H1 (cell line): ENCODE measurements at regions not wholly inside any gene's neighbourhood (a gene's known extent, or its start where the extent isn't known, plus 50 kb on each side); places are given as distances from the start of the nearest gene placed in this dataset.

Experiments used
- CTCF ChIA-PET: fragments of 300-600 bp; sonication (Branson Sonifier 250); formaldehyde crosslinking; loops from one replicate; lab custom pipeline; 2021; ENCODE audit not compliant: partially characterized antibody; lab: Charles Lee
- POLR2A ChIA-PET: fragments of 300-600 bp; sonication (Branson Sonifier 250); formaldehyde crosslinking; loops from one replicate; lab custom pipeline; 2021; ENCODE audit warnings: inconsistent platforms; ENCODE audit not compliant: partially characterized antibody; lab: Charles Lee
- DNase-seq, 2 experiments: peaks; one replicate each; pipeline versions ENCODE4 v3.0.0 to v3.0.0-alpha.2; 2010 to 2022; ENCODE audit warnings: low spot score in 2 of 2, low read depth in 1 of 2, mixed read lengths in 1 of 2
- FAIRE-seq: peaks from 2 replicates; lab custom pipeline; 2011; peaks lifted over from hg19 to GRCh38; lab: Jason Lieb, UNC
- H2AFZ ChIP-seq: 2 replicates; pipeline ENCODE4 v1.8.1; 2012; ENCODE audit warnings: low read length, inconsistent platforms
- H2AK5ac ChIP-seq: 2 replicates; pipeline ENCODE4 v1.6.1; 2013; ENCODE audit warnings: low read depth, low read length
- H2BK120ac ChIP-seq: replicated peaks from 2 replicates; pipeline ENCODE3; 2013; ENCODE audit warnings: low read depth, low read length, inconsistent platforms
- H2BK12ac ChIP-seq: 2 replicates; pipeline ENCODE4 v1.6.1; 2013; ENCODE audit warnings: low read depth, low read length
- H2BK15ac ChIP-seq: 2 replicates; pipeline ENCODE4 v1.6.1; 2013; ENCODE audit warnings: low read length
- H2BK20ac ChIP-seq: 2 replicates; pipeline ENCODE4 v1.6.1; 2013; ENCODE audit warnings: low read length
- H2BK5ac ChIP-seq: 2 replicates; pipeline ENCODE4 v1.6.1; 2013; ENCODE audit warnings: low read depth, low read length
- H3K14ac ChIP-seq: 2 replicates; pipeline ENCODE4 v1.6.1; 2013; ENCODE audit warnings: inconsistent platforms; ENCODE audit not compliant: insufficient read length
- H3K18ac ChIP-seq: 2 replicates; pipeline ENCODE4 v1.6.1; 2013; ENCODE audit warnings: low read length; ENCODE audit errors: extremely low read depth
- H3K23ac ChIP-seq: 2 replicates; pipeline ENCODE4 v1.6.1; 2013; ENCODE audit warnings: inconsistent platforms; ENCODE audit not compliant: insufficient read length
- H3K23me2 ChIP-seq: 2 replicates; pipeline ENCODE4 v1.6.1; 2013; ENCODE audit warnings: low read depth, low read length
- H3K27ac ChIP-seq: 2 replicates; pipeline ENCODE4 v1.6.1; 2011; ENCODE audit warnings: low read depth, low read length, inconsistent platforms
- H3K27me3 ChIP-seq, 4 experiments: replicated peaks in 1 of 4; 1 replicate in 1 of 4; 2 replicates in 3 of 4; pipeline versions ENCODE4 v1.6.1 to v1.8.1; 2011 to 2013; ENCODE audit warnings: low read length in 3 of 4, mild to moderate bottlenecking in 3 of 4, inconsistent platforms in 2 of 4, mixed read lengths in 2 of 4, moderate library complexity in 1 of 4; ENCODE audit not compliant: control insufficient read depth in 3 of 4, insufficient read depth in 3 of 4; ENCODE audit errors: extremely low read depth in 1 of 4
- H3K36me3 ChIP-seq, 4 experiments: 2 replicates each; pipeline versions ENCODE4 v1.6.1 to v1.8.1; 2011 to 2013; ENCODE audit warnings: mild to moderate bottlenecking in 4 of 4, low read length in 3 of 4, moderate library complexity in 2 of 4, control low read depth in 1 of 4, inconsistent platforms in 1 of 4; ENCODE audit not compliant: insufficient read depth in 4 of 4, control insufficient read depth in 2 of 4
- H3K4ac ChIP-seq: replicated peaks from 2 replicates; pipeline ENCODE3; 2013; ENCODE audit warnings: low read length, low read depth, mixed read lengths, inconsistent platforms; ENCODE audit not compliant: insufficient read length
- H3K4me1 ChIP-seq, 4 experiments: replicated peaks in 1 of 4; 1 replicate in 1 of 4; 2 replicates in 3 of 4; pipeline versions ENCODE4 v1.6.1 to v1.8.1; 2011 to 2013; ENCODE audit warnings: low read length in 3 of 4, inconsistent platforms in 2 of 4, mixed read lengths in 1 of 4; ENCODE audit not compliant: insufficient read depth in 4 of 4, control insufficient read depth in 3 of 4
- H3K4me2 ChIP-seq, 2 experiments: 2 replicates each; pipeline versions ENCODE4 v1.6.1 to v1.8.1; 2011 to 2013; ENCODE audit warnings: low read depth in 2 of 2, low read length in 2 of 2, control low read depth in 1 of 2, inconsistent platforms in 1 of 2, mild to moderate bottlenecking in 1 of 2; ENCODE audit not compliant: insufficient read depth in 1 of 2
- H3K4me3 ChIP-seq, 4 experiments: fragments of 200-600, 300-600 bp in 1 of 4; sonication (generic), shearing (Covaris generic), sonication (Bioruptor Twin) in 1 of 4; 2 replicates each; pipeline versions ENCODE4 v1.5.1 to v1.8.1; 2011 to 2016; ENCODE audit warnings: low read length in 4 of 4, low read depth in 3 of 4, control low read depth in 2 of 4, inconsistent platforms in 2 of 4, mild to moderate bottlenecking in 2 of 4, mixed read lengths in 1 of 4, moderate library complexity in 1 of 4; ENCODE audit not compliant: insufficient read depth in 2 of 4; ENCODE audit errors: extremely low read depth in 1 of 4
- H3K56ac ChIP-seq: replicated peaks from 2 replicates; pipeline ENCODE3; 2013; ENCODE audit warnings: low read depth, mild to moderate bottlenecking, mixed read lengths, low read length, inconsistent platforms; ENCODE audit not compliant: insufficient read length
- H3K79me1 ChIP-seq: 2 replicates; pipeline ENCODE4 v1.6.1; 2013; ENCODE audit warnings: low read depth, low read length, control low read depth
- H3K79me2 ChIP-seq, 2 experiments: 2 replicates each; pipeline versions ENCODE4 v1.6.1 to v1.8.1; 2012 to 2013; ENCODE audit warnings: low read length in 2 of 2, mild to moderate bottlenecking in 2 of 2, inconsistent platforms in 1 of 2; ENCODE audit not compliant: insufficient read depth in 2 of 2, control insufficient read depth in 1 of 2
- H3K9ac ChIP-seq, 4 experiments: replicated peaks in 1 of 4; 1 replicate in 1 of 4; 2 replicates in 3 of 4; pipeline versions ENCODE4 v1.6.1 to v1.8.1; 2011 to 2013; ENCODE audit warnings: low read depth in 3 of 4, low read length in 3 of 4, control low read depth in 2 of 4, mild to moderate bottlenecking in 2 of 4, moderate library complexity in 2 of 4, inconsistent platforms in 1 of 4; ENCODE audit errors: extremely low read depth in 1 of 4
- H3K9me3 ChIP-seq, 2 experiments: 2 replicates each; pipeline versions ENCODE4 v1.6.1 to v1.8.1; 2012 to 2013; ENCODE audit warnings: mild to moderate bottlenecking in 2 of 2, moderate library complexity in 2 of 2, control low read depth in 1 of 2, inconsistent platforms in 1 of 2, low read depth in 1 of 2, low read length in 1 of 2, mixed read lengths in 1 of 2; ENCODE audit not compliant: insufficient read depth in 2 of 2
- H4K20me1 ChIP-seq, 2 experiments: replicated peaks in 1 of 2; 2 replicates each; pipeline versions ENCODE3 to v1.8.1; 2011 to 2013; ENCODE audit warnings: inconsistent platforms in 2 of 2, low read length in 2 of 2, mild to moderate bottlenecking in 1 of 2; ENCODE audit not compliant: insufficient read depth in 2 of 2, control insufficient read depth in 1 of 2
- H4K5ac ChIP-seq: 2 replicates; pipeline ENCODE4 v1.6.1; 2013; ENCODE audit warnings: low read length, low read depth, mixed read lengths, inconsistent platforms; ENCODE audit not compliant: insufficient read length
- H4K8ac ChIP-seq: 2 replicates; pipeline ENCODE4 v1.8.0; 2013; ENCODE audit warnings: mild to moderate bottlenecking, moderate library complexity, low read length, inconsistent platforms; ENCODE audit not compliant: insufficient read depth; ENCODE audit errors: extremely low read depth
- H4K91ac ChIP-seq: replicated peaks from 2 replicates; pipeline ENCODE3; 2013; ENCODE audit warnings: low read length, mixed read lengths, inconsistent platforms; ENCODE audit not compliant: insufficient read length
- CHD2 ChIP-seq: IDR thresholded peaks from 2 replicates; pipeline ENCODE4 v1.6.1; 2012; ENCODE audit warnings: low read length, improper control_type of control experiment
- EZH2 ChIP-seq: fragments of 200-600 bp; sonication (generic); IDR thresholded peaks from 2 replicates; pipeline ENCODE4 v1.7.1; 2012; ENCODE audit warnings: low read depth, mild to moderate bottlenecking, moderate library complexity, low read length, inconsistent platforms; ENCODE audit not compliant: severe bottlenecking
- HDAC2 ChIP-seq, 2 experiments: fragments of 300-600 bp in 1 of 2; sonication (generic) in 1 of 2; IDR thresholded peaks; 2 replicates each; pipeline ENCODE4 v1.6.1; 2011 to 2012; ENCODE audit warnings: low read depth in 2 of 2, low read length in 2 of 2, mild to moderate bottlenecking in 2 of 2, moderate library complexity in 2 of 2, borderline replicate concordance in 1 of 2, inconsistent platforms in 1 of 2
- JUN ChIP-seq: IDR thresholded peaks from 2 replicates; pipeline ENCODE4 v1.6.1; 2011; ENCODE audit warnings: low read depth, mild to moderate bottlenecking, improper control_type of control experiment, low read length
- KDM1A ChIP-seq: fragments of 200-600, 300-600 bp; sonication (generic); IDR thresholded peaks from 2 replicates; pipeline ENCODE4 v1.7.1; 2016; ENCODE audit warnings: mild to moderate bottlenecking, low read length, borderline replicate concordance
- KDM4A ChIP-seq: IDR thresholded peaks from one replicate; pipeline ENCODE4 v1.7.1; 2012; ENCODE audit warnings: low read depth, mild to moderate bottlenecking, moderate library complexity, low read length, inconsistent platforms; ENCODE audit not compliant: severe bottlenecking
- PHF8 ChIP-seq: fragments of 200-600 bp; sonication (generic); conservative IDR thresholded peaks from 2 replicates; pipeline ENCODE4 v1.7.1; 2012; ENCODE audit warnings: low read depth, mild to moderate bottlenecking, inconsistent platforms, low read length, moderate library complexity
- POU5F1 ChIP-seq: IDR thresholded peaks from 2 replicates; pipeline ENCODE4 v1.6.1; 2011; ENCODE audit warnings: low read depth, mild to moderate bottlenecking, low read length, moderate library complexity
- SAP30 ChIP-seq: fragments of 300-600 bp; sonication (generic); IDR thresholded peaks from 2 replicates; pipeline ENCODE4 v1.7.1; 2012; ENCODE audit warnings: low read length, moderate library complexity, mild to moderate bottlenecking, inconsistent platforms; ENCODE audit not compliant: insufficient read depth, insufficient replicate concordance
- SRF ChIP-seq: IDR thresholded peaks from 2 replicates; pipeline ENCODE4 v1.6.1; 2011; ENCODE audit warnings: mild to moderate bottlenecking, low read depth, low read length, moderate library complexity
- SUZ12 ChIP-seq: fragments of 200-600 bp; sonication (generic); IDR thresholded peaks from 2 replicates; pipeline ENCODE4 v1.6.1; 2012; ENCODE audit warnings: mild to moderate bottlenecking, inconsistent platforms, low read length, moderate library complexity, mixed read lengths
- TBP ChIP-seq: IDR thresholded peaks from 2 replicates; pipeline ENCODE4 v1.6.1; 2011; ENCODE audit warnings: low read depth, low read length, improper control_type of control experiment
- YY1 ChIP-seq: IDR thresholded peaks from 2 replicates; pipeline ENCODE4 v1.6.1; 2011; ENCODE audit warnings: low read depth, mild to moderate bottlenecking, low read length
- WGBS, 2 experiments: shearing (Covaris generic) in 1 of 2; methylation state at CpG; one replicate each; pipeline versions ENCODE4 v1.1.6 to v1.1.7; 2013 to 2015; ENCODE audit warnings: low lambda C conversion rate in 2 of 2, mixed read lengths in 2 of 2, inconsistent platforms in 1 of 2, low coverage in 1 of 2, missing lambda C conversion rate in 1 of 2; ENCODE audit not compliant: insufficient replicate concordance in 2 of 2, insufficient coverage in 1 of 2, insufficient read length in 1 of 2; ENCODE audit errors: extremely low coverage in 1 of 2, missing lambda C conversion rate in 1 of 2; 5-methylcytosine and 5-hydroxymethylcytosine counted together
- TF ChIP-seq, protein P1 (sequence below): IDR thresholded peaks from 2 replicates; pipeline ENCODE4 v1.6.1; 2011; ENCODE audit warnings: low read length, improper control_type of control experiment

DNA sequence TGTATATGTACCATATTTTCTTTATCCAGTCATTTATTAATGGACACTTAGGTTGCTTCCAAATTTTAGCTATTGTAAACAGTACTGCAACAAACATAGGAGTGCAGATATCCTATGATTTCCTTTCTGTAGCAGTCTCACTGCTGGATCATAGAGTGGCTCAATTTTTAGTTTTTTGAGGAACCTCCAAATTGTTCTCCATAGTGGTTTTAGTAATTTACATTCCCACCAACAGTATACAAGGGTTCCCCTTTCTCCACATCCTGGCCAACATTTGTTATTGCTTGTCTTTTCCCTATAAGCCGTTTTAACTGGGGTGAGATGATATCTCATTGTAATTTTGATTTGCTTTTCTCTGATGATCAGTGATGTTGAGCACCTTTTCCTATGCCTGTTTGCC, 114.3 kb downstream of the TMEM17 start:
- ChIA-PET POLR2A (no interaction called here), CTCF (interaction anchor here (0.6 to 1.0 kb wide), 2 partner anchors 10 to 92 kb away, joined by 3 read pairs; no protein-coding TSS in a partner anchor)
- H3K27me3 ChIP-seq = no peaks in the 10 kb centered on the region
- peaks cover 0 to 2% of the 10 kb centered on the region in 2 experiments; a peak in 1 of 4 replicates for H3K9me3 ChIP-seq
- H3K23ac ChIP-seq = no peak overlapping the region
- WGBS, 2 experiments = 77% methylated on average over 1 of the region's 1 CpG; no CpG with 5 or more reads in 1 of the 2 experiments
- no peak overlapping the region for H4K5ac ChIP-seq
- H4K8ac ChIP-seq = no peak overlapping the region
- H2BK12ac ChIP-seq = no peak overlapping the region
- H3K4me3 ChIP-seq = no peak overlapping the region
- H3K56ac ChIP-seq = no peak overlapping the region
- H3K4ac ChIP-seq = no peak overlapping the region
- H2BK20ac ChIP-seq = no peak overlapping the region
- H2AK5ac ChIP-seq = no peak overlapping the region
- no peaks in the 10 kb centered on the region for H3K4me1 ChIP-seq
- H3K18ac ChIP-seq = no peak overlapping the region
- DNase-seq (no peak), FAIRE-seq (no peak)
- H2BK5ac ChIP-seq = no peak overlapping the region
- no peak overlapping the region for H3K9ac ChIP-seq
- no peak overlapping the region for H3K4me2 ChIP-seq
- H2BK15ac ChIP-seq = no peak overlapping the region
- H3K79me1 ChIP-seq = no peaks in the 10 kb centered on the region
- no peak overlapping the region for H3K14ac ChIP-seq
- no peak overlapping the region for H4K91ac ChIP-seq
- no peaks in the 10 kb centered on the region for H3K79me2 ChIP-seq
- no peak overlapping the region for H2BK120ac ChIP-seq
- no peaks in the 10 kb centered on the region for H4K20me1 ChIP-seq
- no peaks in the 10 kb centered on the region; a peak in 2 of 8 replicates for H3K36me3 ChIP-seq
- no peak overlapping the region for H3K27ac ChIP-seq
- H2AFZ ChIP-seq = no peak overlapping the region
- H3K23me2 ChIP-seq = no peaks in the 10 kb centered on the region
- TF ChIP-seq KDM4A = no peak
- no peak for TF ChIP-seq KDM1A
- no peak for TF ChIP-seq YY1
- TF ChIP-seq, protein P1, sequence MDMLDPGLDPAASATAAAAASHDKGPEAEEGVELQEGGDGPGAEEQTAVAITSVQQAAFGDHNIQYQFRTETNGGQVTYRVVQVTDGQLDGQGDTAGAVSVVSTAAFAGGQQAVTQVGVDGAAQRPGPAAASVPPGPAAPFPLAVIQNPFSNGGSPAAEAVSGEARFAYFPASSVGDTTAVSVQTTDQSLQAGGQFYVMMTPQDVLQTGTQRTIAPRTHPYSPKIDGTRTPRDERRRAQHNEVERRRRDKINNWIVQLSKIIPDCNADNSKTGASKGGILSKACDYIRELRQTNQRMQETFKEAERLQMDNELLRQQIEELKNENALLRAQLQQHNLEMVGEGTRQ = no peak
- no peak for TF ChIP-seq CHD2
- no peak for TF ChIP-seq TBP
- no peak for TF ChIP-seq HDAC2 (IDR thresholded peaks at IDR 0.05; ENCODE audit: borderline replicate concordance in 1 of 2, low read depth in 2 of 2, low read length in 2 of 2)
- no peak for TF ChIP-seq POU5F1
- no peak for TF ChIP-seq SRF
- TF ChIP-seq PHF8 = no peak
- TF ChIP-seq JUN = no peak
- no peak for TF ChIP-seq SAP30
- no peak for TF ChIP-seq SUZ12
- no peak for TF ChIP-seq EZH2
